ENCODE measurements at regions not wholly inside any gene's neighbourhood (a gene's known extent, or its start where the extent isn't known, plus 50 kb on each side); places are given as distances from the start of the nearest gene placed in this dataset.

- FAIRE-seq = no peak
These were observed 83.0 kb upstream of the FUT8 start for GRCh38 chr14:65329481-65329880.

- FAIRE-seq = no peak
These were observed 82.6 kb upstream of the FUT8 start for GRCh38 chr14:65329911-65330310.

GRCh38 chr14:65330416-65330815, 82.1 kb upstream of the FUT8 start:
- FAIRE-seq = no peak

GRCh38 chr14:65331652-65332051, 80.9 kb upstream of the FUT8 start:
- no peak for FAIRE-seq

DNA sequence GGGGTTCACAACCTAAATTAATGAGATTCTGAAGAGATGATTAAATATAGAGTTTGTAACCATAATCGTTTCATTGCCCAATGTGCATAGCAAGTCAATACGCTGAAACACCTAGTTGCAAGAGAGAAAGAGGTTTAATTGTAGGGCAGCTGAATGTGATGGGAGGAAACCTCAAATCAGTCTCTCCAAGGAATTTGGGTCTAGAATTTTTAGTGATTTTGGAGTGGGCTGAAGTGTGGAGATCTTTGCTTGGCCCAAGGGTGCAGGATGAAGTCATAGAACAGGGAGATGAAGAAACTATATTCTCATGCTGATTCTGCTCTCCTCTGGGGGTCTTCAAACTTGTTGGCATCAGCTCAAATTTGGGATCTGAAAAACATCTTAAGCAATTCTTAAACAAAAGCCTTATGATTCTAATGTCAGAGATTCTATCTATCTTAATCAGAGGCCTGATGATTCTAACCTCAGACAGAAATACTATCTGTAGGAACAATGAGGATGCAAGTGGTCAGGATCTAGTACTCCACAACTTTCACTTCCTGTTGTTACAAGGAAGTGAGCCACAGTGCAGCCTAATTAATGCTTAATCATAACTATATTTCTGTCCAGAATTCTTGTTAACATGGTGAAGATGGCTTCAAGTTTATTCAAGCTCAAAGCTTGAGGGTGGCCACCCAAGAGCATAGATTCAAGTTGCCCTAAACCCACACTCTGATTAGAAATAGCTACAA, 80.2 kb upstream of the FUT8 start:
- FAIRE-seq = no peak

DNA sequence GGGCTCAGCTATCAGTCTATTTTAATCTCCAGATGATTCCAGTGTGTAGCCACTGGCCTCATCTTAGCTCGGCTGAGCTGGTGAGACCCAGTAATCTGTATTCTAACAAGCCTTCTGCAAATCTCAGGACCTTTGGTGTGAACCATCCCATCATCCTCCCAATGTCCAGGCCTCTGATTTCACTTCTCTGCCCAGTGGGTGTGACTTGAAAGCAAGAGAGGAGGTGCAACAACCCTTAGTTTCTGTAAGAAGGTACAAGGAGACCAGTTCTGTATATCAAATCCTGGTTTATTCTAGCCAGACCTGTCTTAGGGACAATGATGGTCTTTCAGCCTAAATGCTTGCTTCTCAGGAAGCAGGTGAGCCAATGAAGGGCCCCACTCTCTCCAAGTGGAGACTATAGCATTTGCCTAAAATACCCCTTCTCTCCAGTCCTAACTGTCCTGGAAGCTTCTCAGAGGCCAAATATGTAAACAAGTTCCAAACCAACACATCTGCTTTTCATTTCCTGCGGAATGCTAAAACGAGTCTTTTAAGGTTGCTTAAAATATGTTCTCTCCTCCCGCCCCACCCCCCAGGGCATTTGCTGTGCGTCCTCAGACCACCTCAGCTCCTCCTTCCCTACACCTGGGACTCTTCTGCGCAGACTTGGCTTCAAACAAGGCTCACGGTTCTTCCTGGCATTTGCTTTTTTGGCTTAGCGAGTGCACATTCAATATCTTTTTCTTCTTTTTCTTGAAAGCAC, 78.4 kb upstream of the FUT8 start:
- FAIRE-seq = no peak

DNA sequence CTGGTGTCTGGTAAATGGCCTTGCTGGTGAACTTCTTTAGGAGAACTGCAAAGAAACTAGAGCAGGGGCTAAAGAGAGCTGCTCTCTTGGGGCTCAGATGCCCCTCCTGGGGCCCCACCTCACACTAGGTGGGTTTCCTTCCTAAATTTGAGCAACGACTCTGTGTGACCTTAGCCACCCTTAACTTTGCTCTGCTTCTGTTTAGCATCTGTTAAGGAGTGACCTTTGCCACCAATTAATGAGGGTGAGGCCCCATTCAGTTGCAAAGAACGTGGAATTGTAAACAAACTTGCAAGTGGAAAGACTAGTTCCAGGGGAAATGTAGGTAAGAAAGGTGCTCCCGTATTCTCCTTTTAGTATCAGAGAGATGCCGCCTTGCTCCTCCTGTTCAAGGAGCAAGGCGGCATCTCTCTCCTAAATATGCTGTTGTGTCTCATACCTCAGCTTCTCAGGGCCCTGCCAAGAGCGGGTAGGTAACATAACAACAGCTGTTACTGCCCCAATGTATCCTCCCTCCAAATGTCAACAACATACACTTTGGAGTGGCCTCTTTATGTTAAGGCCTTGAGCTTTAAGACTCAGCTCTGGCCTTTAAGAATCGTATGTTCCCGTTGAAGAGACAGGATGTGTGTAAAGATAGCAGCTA, 77.6 kb upstream of the FUT8 start:
- FAIRE-seq = no peak

- no peak for FAIRE-seq
These were observed 77.1 kb upstream of the FUT8 start for GRCh38 chr14:65335411-65335947.

GRCh38 chr14:65336191-65336591, 76.3 kb upstream of the FUT8 start:
- FAIRE-seq = no peak

DNA sequence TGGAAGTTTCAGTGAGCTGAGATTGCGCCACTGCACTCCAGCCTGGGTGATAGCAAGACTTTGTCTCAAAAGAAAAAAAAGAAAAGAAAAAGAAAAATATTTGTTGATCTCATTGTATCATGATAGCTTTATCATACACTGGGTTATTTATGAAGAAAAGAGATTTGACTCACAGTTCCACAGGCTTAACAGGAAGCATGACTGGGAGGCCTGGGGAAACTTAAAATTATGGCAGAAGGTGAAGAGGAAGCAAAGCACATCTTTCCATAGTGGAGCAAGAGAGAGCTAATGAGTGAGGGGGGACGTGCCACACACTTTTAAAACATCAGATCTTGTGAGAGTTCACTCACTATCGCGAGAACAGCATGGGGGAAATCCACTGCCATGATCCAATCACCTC, 72.7 kb upstream of the FUT8 start:
- no peak for FAIRE-seq

DNA sequence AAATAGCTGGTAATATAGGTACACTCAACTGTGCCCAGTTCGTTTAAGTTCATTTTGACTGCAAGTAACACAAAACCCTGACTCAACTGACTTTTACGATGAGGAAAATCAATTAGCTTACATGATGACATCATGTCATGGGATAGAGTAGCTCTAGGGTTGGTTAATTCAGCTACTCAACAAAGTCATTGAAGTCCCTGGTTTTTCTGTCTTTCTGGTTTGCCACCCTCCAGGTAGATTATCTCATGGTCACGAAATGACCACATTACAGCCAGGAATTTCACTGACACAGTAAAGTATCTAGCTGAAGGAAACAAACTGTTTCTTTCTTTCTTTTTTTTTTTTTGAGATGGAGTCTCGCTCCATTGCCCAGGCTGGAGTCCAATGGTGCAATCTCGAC, 68.5 kb upstream of the FUT8 start:
- no peak for FAIRE-seq

DNA sequence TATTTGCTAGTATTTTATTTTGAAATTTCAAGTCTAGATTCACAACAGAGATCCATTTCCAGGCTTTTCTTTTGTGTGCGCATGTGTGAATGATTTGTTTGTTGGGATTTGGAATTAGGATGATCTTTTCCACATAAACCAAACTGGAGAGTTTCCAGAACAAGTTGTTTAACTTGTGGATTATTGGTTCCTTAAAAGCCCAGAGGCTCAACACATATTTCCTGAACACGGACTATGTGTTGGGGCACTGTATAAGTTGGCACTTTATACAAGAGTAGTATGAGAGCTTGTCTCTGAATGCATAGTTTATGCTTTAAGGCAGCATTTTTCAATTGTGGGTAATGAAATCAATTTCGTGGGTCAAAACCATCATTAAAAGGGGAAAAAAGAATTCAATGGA, 67.3 kb upstream of the FUT8 start:
- FAIRE-seq = no peak

DNA sequence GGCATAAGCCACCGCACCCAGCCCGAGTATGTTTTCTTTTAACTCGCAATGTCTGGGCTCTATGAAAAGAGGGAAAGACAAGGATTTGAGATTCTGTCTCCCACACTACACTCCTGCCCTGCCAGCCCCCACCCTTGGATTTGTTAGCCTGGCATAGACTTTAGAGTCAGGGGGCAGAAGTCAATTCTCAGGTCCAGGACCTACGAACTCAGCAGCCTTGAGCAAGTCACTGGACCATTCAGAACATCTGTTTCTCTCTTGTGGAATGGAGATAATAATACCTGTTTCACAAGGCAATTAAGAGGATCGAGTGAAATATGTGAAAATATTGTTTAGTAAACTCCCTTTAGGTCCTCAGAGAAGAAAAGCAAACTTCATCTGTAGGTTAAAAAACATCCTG, 66.1 kb upstream of the FUT8 start:
- FAIRE-seq = no peak

DNA sequence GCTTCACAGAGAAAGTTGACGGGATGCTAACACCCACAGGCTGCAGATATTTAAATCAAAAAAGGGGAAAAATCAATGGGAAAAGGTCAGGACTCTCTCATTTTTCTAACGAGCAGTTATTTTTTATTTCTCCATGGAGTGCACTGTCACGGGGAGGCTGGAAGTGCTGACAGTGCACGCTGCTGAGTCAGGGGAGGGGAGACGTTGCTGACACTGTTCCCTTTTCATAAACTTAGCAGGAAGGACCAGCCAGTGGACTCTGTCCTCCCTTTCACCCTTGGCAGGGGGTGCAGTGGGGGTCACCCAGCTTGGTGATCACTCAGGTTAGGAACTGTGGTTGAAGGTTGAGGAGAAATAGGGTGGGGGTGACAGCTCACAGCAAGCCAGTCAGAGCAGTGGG, 65.6 kb upstream of the FUT8 start:
- no peak for FAIRE-seq

GRCh38 chr14:65348137-65348536, 64.4 kb upstream of the FUT8 start:
- FAIRE-seq = no peak

- FAIRE-seq = no peak
These were observed 63.4 kb upstream of the FUT8 start for GRCh38 chr14:65349100-65349499.

- no peak for FAIRE-seq
These were observed 60.9 kb upstream of the FUT8 start for GRCh38 chr14:65351493-65352194.

GRCh38 chr14:65352964-65353530, 59.5 kb upstream of the FUT8 start:
- no peak for FAIRE-seq

DNA sequence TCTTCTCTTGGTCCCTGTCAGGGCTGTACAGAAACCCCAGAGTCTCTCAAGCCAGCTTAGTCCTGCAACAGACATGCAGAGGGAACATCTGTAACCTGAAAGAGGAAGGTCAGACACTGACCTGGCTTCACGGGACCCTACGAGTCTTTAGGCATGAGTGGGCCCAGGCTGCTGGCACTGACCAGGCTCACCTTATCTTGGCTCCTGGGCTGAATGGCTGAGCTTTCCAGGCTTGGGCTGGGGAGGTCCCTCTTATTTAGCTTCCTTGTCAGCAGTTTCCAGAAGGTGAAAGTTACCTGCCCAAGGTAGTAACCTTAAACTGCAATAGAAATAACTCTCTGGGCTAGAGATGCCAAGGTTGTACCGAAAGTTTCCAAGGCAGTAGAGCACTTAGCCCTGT, 58.4 kb upstream of the FUT8 start:
- FAIRE-seq = no peak

GRCh38 chr14:65354715-65355114, 57.8 kb upstream of the FUT8 start:
- no peak for FAIRE-seq

GRCh38 chr14:65356327-65356836, 56.1 kb upstream of the FUT8 start:
- no peak for FAIRE-seq

GRCh38 chr14:65357113-65357512, 55.4 kb upstream of the FUT8 start:
- FAIRE-seq = no peak

- no peak for FAIRE-seq
These were observed 54.8 kb upstream of the FUT8 start for GRCh38 chr14:65357689-65358088.
